ENCODE measurements at regions not wholly inside any gene's neighbourhood (a gene's known extent, or its start where the extent isn't known, plus 50 kb on each side); places are given as distances from the start of the nearest gene placed in this dataset.

- Histone ChIP-seq H3K27ac (no peak overlapping the region), H3K36me3 (no peaks in the 10 kb centered on the region), H3K9me3 (ENCODE audit: low read depth) (no peaks in the 10 kb centered on the region), H3K4me1 (ENCODE audit: low read depth) (no peaks in the 10 kb centered on the region), H3K27me3 (peaks cover 6% of the 10 kb centered on the region), H3K4me3 (no peak overlapping the region)
- TF ChIP-seq CTCF (IDR thresholded peaks at IDR 0.05; ENCODE audit: low read depth, low read length) = no peak
- DNase-seq (ENCODE audit: low read depth in 1 of 2, low spot score in 1 of 2) = no peak
Measured at GRCh38 chr15:66939016-66939415, 126.4 kb upstream of the SMAD3 start.

GRCh38 chr15:66939451-66940023 is 125.9 kb upstream of the SMAD3 start:
- Histone ChIP-seq H3K4me1 (ENCODE audit: low read depth) (no peaks in the 10 kb centered on the region), H3K27ac (no peak overlapping the region), H3K9me3 (ENCODE audit: low read depth) (no peaks in the 10 kb centered on the region), H3K4me3 (no peak overlapping the region), H3K27me3 (peaks cover 6% of the 10 kb centered on the region), H3K36me3 (no peaks in the 10 kb centered on the region)
- no peak for DNase-seq (ENCODE audit: low read depth in 1 of 2, low spot score in 1 of 2)
- TF ChIP-seq CTCF (IDR thresholded peaks at IDR 0.05; ENCODE audit: low read depth, low read length) = no peak

GRCh38 chr15:66940368-66940767 is 125.0 kb upstream of the SMAD3 start:
- TF ChIP-seq CTCF (IDR thresholded peaks at IDR 0.05; ENCODE audit: low read depth, low read length) = no peak
- H3K27ac ChIP-seq = no peak overlapping the region
- H3K9me3 ChIP-seq (ENCODE audit: low read depth) = no peaks in the 10 kb centered on the region
- no peaks in the 10 kb centered on the region for H3K36me3 ChIP-seq
- no peaks in the 10 kb centered on the region for H3K4me1 ChIP-seq (ENCODE audit: low read depth)
- H3K27me3 ChIP-seq = peaks cover 6% of the 10 kb centered on the region
- DNase-seq (ENCODE audit: low read depth in 1 of 2, low spot score in 1 of 2) = no peak
- no peak overlapping the region for H3K4me3 ChIP-seq

GRCh38 chr15:66941108-66941711 is 124.2 kb upstream of the SMAD3 start:
- DNase-seq (ENCODE audit: low read depth in 1 of 2, low spot score in 1 of 2) = no peak

GRCh38 chr15:66941791-66942190 is 123.6 kb upstream of the SMAD3 start:
- H3K4me1 ChIP-seq (ENCODE audit: low read depth) = no peaks in the 10 kb centered on the region
- H3K4me3 ChIP-seq = no peak overlapping the region
- H3K36me3 ChIP-seq = no peaks in the 10 kb centered on the region
- TF ChIP-seq CTCF (IDR thresholded peaks at IDR 0.05; ENCODE audit: low read depth, low read length) = no peak
- H3K9me3 ChIP-seq (ENCODE audit: low read depth) = no peaks in the 10 kb centered on the region
- no peak overlapping the region for H3K27ac ChIP-seq
- H3K27me3 ChIP-seq = peaks cover 6% of the 10 kb centered on the region
- no peak for DNase-seq (ENCODE audit: low read depth in 1 of 2, low spot score in 1 of 2)

More at GRCh38 chr15:66941108-66941711, 124.2 kb upstream of the SMAD3 start:
- H3K4me3 ChIP-seq = no peak overlapping the region
- H3K27ac ChIP-seq = no peak overlapping the region
- no peaks in the 10 kb centered on the region for H3K9me3 ChIP-seq (ENCODE audit: low read depth)
- H3K27me3 ChIP-seq = peaks cover 6% of the 10 kb centered on the region
- H3K4me1 ChIP-seq (ENCODE audit: low read depth) = no peaks in the 10 kb centered on the region
- no peaks in the 10 kb centered on the region for H3K36me3 ChIP-seq
- no peak for TF ChIP-seq CTCF (IDR thresholded peaks at IDR 0.05; ENCODE audit: low read depth, low read length)
